HG02981 (cell line): ENCODE measurements at regions not wholly inside any gene's neighbourhood (a gene's known extent, or its start where the extent isn't known, plus 50 kb on each side); places are given as distances from the start of the nearest gene placed in this dataset.
"Not testable (repeated sequence)": the region's sequence is repeated elsewhere in the genome, so short reads cannot be mapped to it uniquely, and the experiment has no call there.

Source experiments
- ATAC-seq: cut with Tn5 transposase; IDR thresholded peaks from one replicate; pipeline ENCODE4 v1.9.1; 2021; ENCODE audit warnings: mild to moderate bottlenecking, moderate library complexity; ENCODE audit not compliant: unreplicated experiment

- not testable (repeated sequence) for ATAC-seq
Measured at GRCh38 chr6:142016666-142017065, 116.1 kb upstream of the GJE1 start.

GRCh38 chr6:142015463-142015862, 117.3 kb upstream of the GJE1 start:
- not testable (repeated sequence) for ATAC-seq

DNA sequence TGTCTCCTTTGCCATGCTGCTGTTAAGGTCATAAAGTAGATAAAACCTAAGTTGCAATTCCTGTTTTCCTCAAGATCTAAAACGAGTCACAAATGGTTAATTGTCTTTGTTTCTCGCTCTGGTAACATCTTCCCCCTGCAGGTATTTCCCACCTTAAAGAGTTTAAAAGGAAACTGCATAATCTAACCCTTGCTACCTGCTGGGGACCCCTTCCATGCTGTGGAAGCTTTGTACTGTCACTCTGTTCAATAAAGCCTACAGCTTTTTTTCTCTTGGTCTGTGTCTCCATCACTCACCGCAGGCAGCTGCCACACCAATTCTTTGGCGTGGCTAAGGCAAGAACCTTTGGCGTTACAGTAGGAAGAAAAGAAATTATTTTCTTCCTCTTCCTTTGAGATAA, 117.7 kb upstream of the GJE1 start:
- no peak for ATAC-seq

GRCh38 chr6:142014515-142014914, 118.2 kb upstream of the GJE1 start:
- ATAC-seq: no peak

DNA sequence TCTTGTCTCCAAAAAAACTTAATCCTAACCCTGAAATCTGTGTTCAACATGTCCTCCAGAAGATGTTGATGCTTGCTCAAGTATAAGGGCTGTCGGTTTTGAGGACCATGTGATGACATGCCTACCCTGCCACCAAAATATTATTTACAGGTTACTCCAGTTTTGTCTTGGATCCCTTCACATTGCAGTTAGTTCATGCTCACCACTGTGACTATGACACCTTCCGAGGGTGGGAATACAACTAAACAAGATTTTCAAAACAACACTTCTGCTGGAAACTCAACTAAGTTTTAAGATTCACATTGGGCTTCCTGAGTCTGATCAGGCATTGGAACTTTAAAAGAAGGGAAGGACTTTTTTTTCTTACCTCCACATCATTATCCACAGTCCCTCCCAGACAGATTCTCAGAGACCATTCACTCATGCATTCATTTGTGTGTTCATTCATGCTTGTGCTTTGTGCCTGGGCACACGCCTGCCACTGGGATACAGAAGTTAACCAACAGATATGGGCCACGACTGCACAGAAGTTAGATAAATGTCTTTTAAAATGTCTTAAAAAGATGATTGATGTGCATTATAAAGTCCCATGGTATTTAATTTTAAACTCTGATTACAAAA, 118.7 kb upstream of the GJE1 start:
- ATAC-seq: no peak

DNA sequence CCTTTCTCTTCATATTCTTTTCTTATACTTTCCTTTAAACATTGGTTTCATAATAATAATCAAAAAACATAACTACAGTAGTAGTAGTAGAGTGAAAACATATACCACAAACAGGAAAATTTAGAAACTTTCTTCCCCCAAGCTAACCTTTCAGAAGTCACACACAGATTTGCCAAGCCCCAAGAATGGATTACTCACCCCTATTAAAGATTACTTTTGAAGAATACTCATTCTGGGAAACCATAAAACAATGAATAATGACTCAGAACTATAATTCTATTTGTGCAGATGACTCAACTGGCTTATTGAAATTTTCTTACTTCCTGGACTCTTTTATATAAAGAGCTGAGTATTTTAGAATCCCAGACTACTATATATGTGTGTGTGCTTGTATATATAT, 119.4 kb upstream of the GJE1 start:
- peak; percentile 89 for ATAC-seq

GRCh38 chr6:142011775-142012174, 121.0 kb upstream of the GJE1 start:
- no peak for ATAC-seq

DNA sequence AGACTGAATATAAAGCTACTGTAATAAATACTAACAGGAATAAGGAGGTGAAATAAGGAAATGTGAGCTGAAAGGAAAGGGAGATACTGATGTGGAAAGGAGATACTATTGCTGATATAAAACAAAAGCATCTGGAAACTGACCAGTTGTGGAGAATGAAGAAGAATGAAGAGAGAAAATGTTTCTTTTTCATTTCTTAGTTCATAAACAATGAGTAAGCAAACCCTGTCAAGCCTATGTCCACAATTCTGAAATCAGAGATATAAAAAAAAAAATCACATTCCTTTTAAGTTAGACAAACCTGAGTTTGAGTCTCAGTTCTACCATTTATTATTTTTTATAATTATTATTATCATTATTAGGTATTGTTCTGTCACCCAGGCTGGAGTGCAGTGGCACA, 121.6 kb upstream of the GJE1 start:
- no peak for ATAC-seq

DNA sequence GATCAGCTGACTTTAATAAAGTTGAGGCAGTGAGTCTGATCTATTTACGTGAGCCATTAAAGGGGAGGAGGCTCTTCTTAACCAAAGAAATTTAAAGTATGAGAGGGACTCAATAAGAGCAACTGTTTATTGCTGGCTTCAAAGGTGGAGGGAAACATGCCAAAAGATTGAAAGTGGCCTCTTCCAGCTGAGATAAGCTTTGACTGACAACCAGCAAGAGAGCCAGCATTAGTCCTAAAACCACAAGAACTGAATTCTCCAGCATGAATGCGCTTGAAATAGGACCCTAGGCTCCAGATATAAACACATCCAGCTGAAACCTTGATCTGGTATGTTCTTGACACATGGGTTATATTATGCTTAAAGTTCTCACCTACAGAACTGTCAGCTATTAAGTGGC, 123.1 kb upstream of the GJE1 start:
- ATAC-seq: no peak

- no peak for ATAC-seq
Measured at GRCh38 chr6:142008781-142009180, 123.9 kb upstream of the GJE1 start.

DNA sequence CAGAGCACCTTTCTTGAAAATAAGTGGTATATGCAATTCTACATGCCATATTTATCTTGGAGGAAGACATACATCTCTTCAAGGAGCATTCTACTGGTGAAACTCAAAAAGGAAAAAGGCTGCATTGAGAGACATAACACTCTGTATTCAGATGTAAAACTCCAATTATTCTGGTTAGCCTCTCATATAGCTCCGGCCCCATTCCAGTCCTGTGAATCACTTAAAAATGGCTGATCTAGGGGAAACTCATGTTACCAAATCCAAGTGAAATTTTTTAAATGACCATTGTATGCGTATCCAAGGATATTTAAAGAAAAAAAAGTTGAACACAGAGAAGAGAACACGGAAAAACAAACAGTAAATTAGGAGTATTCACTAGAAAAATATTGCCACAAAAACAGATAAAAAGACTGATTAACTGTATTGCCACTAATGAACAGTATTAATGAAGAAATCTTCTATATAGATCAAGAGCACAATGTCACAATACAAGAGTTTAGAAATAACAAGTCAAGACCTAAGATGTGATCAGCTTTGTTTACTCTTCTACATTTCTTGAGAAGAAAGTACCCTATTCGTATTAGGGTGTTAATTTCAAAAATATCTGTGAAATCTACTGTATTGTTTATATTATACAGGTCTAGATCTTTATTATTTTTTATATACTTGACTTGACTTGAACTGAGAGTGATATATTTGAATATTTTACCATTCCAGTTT, 124.5 kb upstream of the GJE1 start:
- no peak for ATAC-seq

GRCh38 chr6:142005021-142005420, 127.7 kb upstream of the GJE1 start:
- ATAC-seq: no peak

- ATAC-seq: no peak
Measured at GRCh38 chr6:142002825-142003405, 129.8 kb upstream of the GJE1 start.

DNA sequence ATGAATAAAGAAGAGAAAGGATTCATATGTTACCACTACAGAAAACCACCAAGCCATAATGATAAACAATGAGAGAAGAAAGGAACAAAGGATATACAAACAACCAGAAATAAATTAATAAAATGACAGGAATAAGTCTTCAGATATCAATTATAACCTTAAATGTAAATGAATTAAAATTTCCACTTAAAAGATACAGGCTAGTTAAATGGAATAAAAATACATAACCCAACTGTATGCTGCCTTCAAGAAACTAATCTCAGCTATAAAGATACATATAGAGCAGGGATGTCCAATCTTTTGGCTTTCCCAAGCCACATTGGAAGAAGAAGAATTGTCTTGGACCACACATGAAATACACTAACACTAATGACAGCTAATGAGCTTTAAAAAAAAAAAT, 135.9 kb upstream of the GJE1 start:
- no peak for ATAC-seq

DNA sequence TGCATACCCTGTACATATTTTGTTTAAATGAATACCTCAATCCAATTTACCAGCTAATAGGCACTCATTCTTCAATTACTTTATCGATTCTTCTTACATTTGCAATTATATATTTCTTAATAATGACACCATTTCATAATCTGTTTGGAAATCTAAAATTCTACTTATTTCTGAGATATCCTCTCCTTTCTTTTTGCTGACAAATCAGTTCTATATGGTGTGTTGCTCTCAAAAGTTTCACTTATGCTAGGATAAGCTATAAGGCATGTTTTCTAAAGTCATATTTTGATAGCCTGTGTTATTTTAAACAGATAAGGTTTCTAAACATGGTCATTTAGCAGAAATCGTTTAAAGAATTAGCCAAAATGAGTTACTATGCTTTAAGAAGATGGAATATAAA, 140.6 kb upstream of the GJE1 start:
- no peak for ATAC-seq

- no peak for ATAC-seq
Measured at GRCh38 chr6:141990840-141991239, 141.9 kb upstream of the GJE1 start.

GRCh38 chr6:141989706-141989959, 143.1 kb upstream of the GJE1 start:
- no peak for ATAC-seq

GRCh38 chr6:141988954-141989705, 143.6 kb upstream of the GJE1 start:
- peak; percentile 77 for ATAC-seq

- ATAC-seq: no peak
Measured at GRCh38 chr6:141988327-141988726, 144.4 kb upstream of the GJE1 start.

DNA sequence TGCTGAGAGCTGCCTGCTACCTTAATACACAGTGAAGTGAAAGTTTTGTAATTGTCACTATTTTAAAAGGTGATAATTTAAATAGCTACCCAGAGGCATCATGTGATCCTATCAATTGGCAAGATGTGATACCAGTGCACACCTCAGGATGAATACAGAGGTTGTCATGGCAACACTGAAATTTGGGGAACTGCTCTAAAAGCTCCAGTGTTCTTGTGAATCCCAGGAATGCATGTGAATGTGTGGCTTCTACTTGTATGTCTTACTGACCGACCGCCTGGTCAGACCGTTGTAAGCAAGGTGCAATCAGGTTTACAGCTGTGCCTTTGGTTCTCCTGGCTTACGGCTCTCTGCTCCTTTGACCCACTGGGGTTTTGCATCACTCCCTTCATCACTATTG, 146.3 kb upstream of the GJE1 start:
- no peak for ATAC-seq

- no peak for ATAC-seq
Measured at GRCh38 chr6:141981190-141981589, 151.5 kb upstream of the GJE1 start.

DNA sequence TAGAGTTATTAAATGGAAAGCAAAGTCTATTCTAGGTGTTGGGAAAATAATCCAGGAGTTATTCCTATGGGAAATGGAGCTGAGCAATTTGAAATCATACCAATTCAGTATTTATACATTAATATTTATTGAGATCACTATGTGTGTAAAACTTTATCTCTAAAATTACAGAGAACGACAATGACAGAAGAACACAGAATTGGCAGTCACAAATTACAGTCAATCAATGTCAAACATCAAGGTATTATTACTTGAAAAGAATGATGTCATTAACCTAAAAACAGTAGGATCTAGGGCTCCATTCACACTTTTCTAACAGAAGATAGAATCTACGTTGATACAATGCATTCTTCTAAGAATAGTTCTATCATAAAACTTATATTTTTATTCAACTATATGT, 154.9 kb upstream of the GJE1 start:
- no peak for ATAC-seq
